ENCODE measurements at regions not wholly inside any gene's neighbourhood (a gene's known extent, or its start where the extent isn't known, plus 50 kb on each side); places are given as distances from the start of the nearest gene placed in this dataset.

- no peaks in the 10 kb centered on the region for H4K20me1 ChIP-seq (ENCODE audit: insufficient read depth, low read length)
- no peaks in the 10 kb centered on the region for H3K27me3 ChIP-seq (ENCODE audit: insufficient read depth, low read length, poor library complexity)
- no peak overlapping the region for H2AFZ ChIP-seq (ENCODE audit: low read depth, low read length)
- TF ChIP-seq CTCF (IDR thresholded peaks at IDR 0.05; ENCODE audit: borderline replicate concordance, extremely low read depth, low read length, poor library complexity, severe bottlenecking) (no peak), EZH2 (IDR thresholded peaks at IDR 0.05; ENCODE audit: borderline replicate concordance, low read depth, low read length, severe bottlenecking) (no peak)
- H3K36me3 ChIP-seq (ENCODE audit: insufficient read depth, low read length), result no peaks in the 10 kb centered on the region
- DNase-seq, result no peak
- no peak overlapping the region for H3K4me2 ChIP-seq (ENCODE audit: insufficient read depth, low read length)
- H3K4me3 ChIP-seq (ENCODE audit: low read depth in 1 of 2, low read length in 2 of 2), result no peak overlapping the region
- H3K9ac ChIP-seq (ENCODE audit: low read depth, low read length), result no peak overlapping the region
- H3K4me1 ChIP-seq (ENCODE audit: insufficient read depth, low read length), result no peaks in the 10 kb centered on the region
- H3K79me2 ChIP-seq (ENCODE audit: insufficient read depth, low read length), result no peaks in the 10 kb centered on the region
- ATAC-seq (ENCODE audit: insufficient read depth, low read depth), result no peak
- no peak overlapping the region for H3K27ac ChIP-seq (ENCODE audit: low read length)
- H3K9me3 ChIP-seq (ENCODE audit: insufficient read depth, low read length, severe bottlenecking), result no peaks in the 10 kb centered on the region
Measured at GRCh38 chr7:98703916-98704315, 86.8 kb downstream of the NPTX2 start.

GRCh38 chr7:98705626-98706025, 88.5 kb downstream of the NPTX2 start:
- ATAC-seq (ENCODE audit: insufficient read depth, low read depth) (no peak), DNase-seq (no peak)
- no peaks in the 10 kb centered on the region for H3K4me1 ChIP-seq (ENCODE audit: insufficient read depth, low read length)
- H3K27ac ChIP-seq (ENCODE audit: low read length), result no peak overlapping the region
- H3K9me3 ChIP-seq (ENCODE audit: insufficient read depth, low read length, severe bottlenecking), result no peaks in the 10 kb centered on the region
- no peaks in the 10 kb centered on the region for H3K36me3 ChIP-seq (ENCODE audit: insufficient read depth, low read length)
- H3K4me3 ChIP-seq (ENCODE audit: low read depth in 1 of 2, low read length in 2 of 2), result no peak overlapping the region
- no peak overlapping the region for H2AFZ ChIP-seq (ENCODE audit: low read depth, low read length)
- TF ChIP-seq EZH2 (IDR thresholded peaks at IDR 0.05; ENCODE audit: borderline replicate concordance, low read depth, low read length, severe bottlenecking) (no peak), CTCF (IDR thresholded peaks at IDR 0.05; ENCODE audit: borderline replicate concordance, extremely low read depth, low read length, poor library complexity, severe bottlenecking) (no peak)
- H3K79me2 ChIP-seq (ENCODE audit: insufficient read depth, low read length), result no peaks in the 10 kb centered on the region
- no peak overlapping the region for H3K4me2 ChIP-seq (ENCODE audit: insufficient read depth, low read length)
- H3K9ac ChIP-seq (ENCODE audit: low read depth, low read length), result no peak overlapping the region
- H3K27me3 ChIP-seq (ENCODE audit: insufficient read depth, low read length, poor library complexity), result no peaks in the 10 kb centered on the region
- H4K20me1 ChIP-seq (ENCODE audit: insufficient read depth, low read length), result no peaks in the 10 kb centered on the region

GRCh38 chr7:98707076-98707475, 90.0 kb downstream of the NPTX2 start:
- H3K79me2 ChIP-seq (ENCODE audit: insufficient read depth, low read length), result no peaks in the 10 kb centered on the region
- H3K9ac ChIP-seq (ENCODE audit: low read depth, low read length), result no peak overlapping the region
- H3K36me3 ChIP-seq (ENCODE audit: insufficient read depth, low read length), result no peaks in the 10 kb centered on the region
- no peaks in the 10 kb centered on the region for H3K27me3 ChIP-seq (ENCODE audit: insufficient read depth, low read length, poor library complexity)
- DNase-seq (no peak), ATAC-seq (ENCODE audit: insufficient read depth, low read depth) (no peak)
- no peaks in the 10 kb centered on the region for H3K4me1 ChIP-seq (ENCODE audit: insufficient read depth, low read length)
- no peak overlapping the region for H2AFZ ChIP-seq (ENCODE audit: low read depth, low read length)
- no peaks in the 10 kb centered on the region for H4K20me1 ChIP-seq (ENCODE audit: insufficient read depth, low read length)
- H3K4me2 ChIP-seq (ENCODE audit: insufficient read depth, low read length), result no peak overlapping the region
- no peak overlapping the region for H3K4me3 ChIP-seq (ENCODE audit: low read depth in 1 of 2, low read length in 2 of 2)
- H3K27ac ChIP-seq (ENCODE audit: low read length), result no peak overlapping the region
- H3K9me3 ChIP-seq (ENCODE audit: insufficient read depth, low read length, severe bottlenecking), result no peaks in the 10 kb centered on the region
- TF ChIP-seq EZH2 (IDR thresholded peaks at IDR 0.05; ENCODE audit: borderline replicate concordance, low read depth, low read length, severe bottlenecking) (no peak), CTCF (IDR thresholded peaks at IDR 0.05; ENCODE audit: borderline replicate concordance, extremely low read depth, low read length, poor library complexity, severe bottlenecking) (no peak)

GRCh38 chr7:98711945-98712344, 94.9 kb downstream of the NPTX2 start:
- no peak for ATAC-seq (ENCODE audit: insufficient read depth, low read depth)
- Histone ChIP-seq H3K27me3 (ENCODE audit: insufficient read depth, low read length, poor library complexity) (no peaks in the 10 kb centered on the region), H2AFZ (ENCODE audit: low read depth, low read length) (no peak overlapping the region), H3K79me2 (ENCODE audit: insufficient read depth, low read length) (no peaks in the 10 kb centered on the region), H3K9me3 (ENCODE audit: insufficient read depth, low read length, severe bottlenecking) (no peaks in the 10 kb centered on the region), H3K9ac (ENCODE audit: low read depth, low read length) (no peak overlapping the region), H3K36me3 (ENCODE audit: insufficient read depth, low read length) (no peaks in the 10 kb centered on the region), H3K4me3 (ENCODE audit: low read depth in 1 of 2, low read length in 2 of 2) (no peak overlapping the region), H3K27ac (ENCODE audit: low read length) (no peak overlapping the region), H3K4me2 (ENCODE audit: insufficient read depth, low read length) (no peak overlapping the region), H3K4me1 (ENCODE audit: insufficient read depth, low read length) (no peaks in the 10 kb centered on the region), H4K20me1 (ENCODE audit: insufficient read depth, low read length) (no peaks in the 10 kb centered on the region)
- TF ChIP-seq EZH2 (IDR thresholded peaks at IDR 0.05; ENCODE audit: borderline replicate concordance, low read depth, low read length, severe bottlenecking), result no peak
- TF ChIP-seq CTCF (IDR thresholded peaks at IDR 0.05; ENCODE audit: borderline replicate concordance, extremely low read depth, low read length, poor library complexity, severe bottlenecking), result no peak
- no peak for DNase-seq
